IPS DF 6.9 (cell line): ENCODE measurements at regions not wholly inside any gene's neighbourhood (a gene's known extent, or its start where the extent isn't known, plus 50 kb on each side); places are given as distances from the start of the nearest gene placed in this dataset.
"Not testable (repeated sequence)": the region's sequence is repeated elsewhere in the genome, so short reads cannot be mapped to it uniquely, and the experiment has no call there.

Source experiments
- DNase-seq: peaks from one replicate; pipeline ENCODE4 v3.0.0-alpha.2; 2013; ENCODE audit warnings: low read depth, low spot score
- H3K27ac ChIP-seq: one replicate; pipeline ENCODE4 v1.5.1; 2013; ENCODE audit warnings: low read length, control low read depth
- H3K27me3 ChIP-seq: 2 replicates; pipeline ENCODE4 v1.6.1; 2013; ENCODE audit warnings: mild to moderate bottlenecking, low read length; ENCODE audit not compliant: control insufficient read depth, insufficient read depth
- H3K36me3 ChIP-seq: 2 replicates; pipeline ENCODE4 v1.6.1; 2013; ENCODE audit warnings: low read length; ENCODE audit not compliant: control insufficient read depth, insufficient read depth
- H3K4me1 ChIP-seq: 2 replicates; pipeline ENCODE4 v1.6.1; 2013; ENCODE audit warnings: low read length; ENCODE audit not compliant: control insufficient read depth, insufficient read depth
- H3K4me3 ChIP-seq: 2 replicates; pipeline ENCODE4 v1.5.1; 2013; ENCODE audit warnings: mild to moderate bottlenecking, low read length
- H3K9me3 ChIP-seq: 2 replicates; pipeline ENCODE4 v1.6.1; 2013; ENCODE audit warnings: low read length, inconsistent platforms; ENCODE audit not compliant: control insufficient read depth, insufficient read depth
- WGBS: extraction: QIAGEN DNeasy Blood & Tissue Kit; methylation state at CpG from one replicate; pipeline ENCODE4 v1.1.7; 2013; ENCODE audit warnings: mixed read lengths, missing lambda C conversion rate; ENCODE audit not compliant: insufficient read length, insufficient coverage; 5-methylcytosine and 5-hydroxymethylcytosine counted together

GRCh38 chr20:56781987-56782560 lies 153.0 kb downstream of the TFAP2C start:
- not testable (repeated sequence) for H3K36me3 ChIP-seq, H3K27me3 ChIP-seq, H3K9me3 ChIP-seq, DNase-seq, H3K4me3 ChIP-seq, H3K4me1 ChIP-seq, H3K27ac ChIP-seq
- no CpG with 5 or more reads among the region's 2 CpGs for WGBS

GRCh38 chr20:56782814-56783213 lies 153.7 kb downstream of the TFAP2C start:
- H3K4me3 ChIP-seq, H3K9me3 ChIP-seq, H3K27me3 ChIP-seq, H3K36me3 ChIP-seq, DNase-seq, H3K4me1 ChIP-seq, H3K27ac ChIP-seq: not testable (repeated sequence)
- WGBS = no CpG with 5 or more reads among the region's 11 CpGs

DNA sequence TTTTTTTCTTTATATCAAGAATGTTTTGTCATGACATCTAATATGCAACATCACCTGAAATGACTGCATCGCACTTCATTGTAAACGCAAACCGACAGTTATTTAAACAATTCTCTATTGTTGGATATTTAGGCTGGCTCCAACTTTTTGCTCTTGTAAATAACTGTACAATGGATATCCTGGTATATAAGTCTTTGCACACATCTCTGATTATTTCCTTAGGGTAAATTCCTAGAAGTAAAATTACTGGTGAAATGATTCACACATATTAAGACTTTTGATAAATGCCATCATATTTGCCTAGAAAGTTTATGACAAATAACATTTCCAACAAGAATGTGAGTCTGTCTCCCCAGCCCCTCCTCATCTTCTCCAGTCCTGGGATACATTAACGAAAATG lies 154.7 kb downstream of the TFAP2C start:
- WGBS = no CpG with 5 or more reads among the region's 4 CpGs
- H3K36me3 ChIP-seq = no peaks in the 10 kb centered on the region
- no peaks in the 10 kb centered on the region for H3K9me3 ChIP-seq
- 0 out of 2 replicates have a peak, but pooled peaks cover 1% of the 10 kb centered on the region for H3K4me1 ChIP-seq
- no peak for DNase-seq
- no peak overlapping the region for H3K4me3 ChIP-seq
- H3K27me3 ChIP-seq = no peaks in the 10 kb centered on the region
- no peak overlapping the region for H3K27ac ChIP-seq

- no peak overlapping the region for H3K4me3 ChIP-seq
- no peaks in the 10 kb centered on the region for H3K36me3 ChIP-seq
- DNase-seq = no peak
- H3K27ac ChIP-seq = no peak overlapping the region
- WGBS = no CpG with 5 or more reads among the region's 5 CpGs
- no peaks in the 10 kb centered on the region for H3K9me3 ChIP-seq
- H3K27me3 ChIP-seq = no peaks in the 10 kb centered on the region
- 0 out of 2 replicates have a peak, but pooled peaks cover 1% of the 10 kb centered on the region for H3K4me1 ChIP-seq
Observed at GRCh38 chr20:56786503-56786902, 157.4 kb downstream of the TFAP2C start.

DNA sequence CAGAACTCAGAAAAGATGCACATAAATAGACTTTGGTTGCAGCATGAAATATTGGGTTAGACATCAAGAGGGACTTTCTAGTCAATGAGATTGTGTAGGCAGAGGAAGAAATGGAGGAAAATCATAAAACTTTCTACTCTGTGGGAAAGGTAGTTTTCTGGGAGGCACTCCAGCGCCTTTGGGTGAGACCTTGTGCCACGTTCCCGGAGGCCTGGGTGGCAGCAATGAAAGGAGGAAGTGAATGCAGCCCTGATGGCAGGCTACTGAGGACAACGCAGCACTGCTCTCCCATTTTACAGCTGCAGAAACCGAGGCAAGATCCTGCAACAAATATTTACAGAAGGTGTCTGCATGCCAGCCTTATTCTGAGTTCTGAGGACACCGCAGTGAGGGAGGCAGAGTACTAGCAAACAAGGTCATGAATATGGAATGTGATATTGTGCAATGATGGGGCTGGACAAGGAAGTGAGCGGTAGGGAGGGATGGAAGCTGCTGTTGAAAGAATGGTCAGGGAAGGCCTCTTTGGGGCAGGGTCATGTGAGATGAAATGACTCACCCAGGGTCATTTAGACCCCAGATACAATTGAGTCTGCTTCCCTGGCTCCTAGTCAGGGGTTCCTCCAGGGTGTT lies 159.1 kb downstream of the TFAP2C start:
- Histone ChIP-seq H3K27ac (no peak overlapping the region), H3K27me3 (no peaks in the 10 kb centered on the region), H3K4me1 (no peaks in the 10 kb centered on the region), H3K4me3 (no peak overlapping the region), H3K9me3 (no peaks in the 10 kb centered on the region), H3K36me3 (no peaks in the 10 kb centered on the region)
- no peak for DNase-seq
- no CpG with 5 or more reads among the region's 7 CpGs for WGBS

DNA sequence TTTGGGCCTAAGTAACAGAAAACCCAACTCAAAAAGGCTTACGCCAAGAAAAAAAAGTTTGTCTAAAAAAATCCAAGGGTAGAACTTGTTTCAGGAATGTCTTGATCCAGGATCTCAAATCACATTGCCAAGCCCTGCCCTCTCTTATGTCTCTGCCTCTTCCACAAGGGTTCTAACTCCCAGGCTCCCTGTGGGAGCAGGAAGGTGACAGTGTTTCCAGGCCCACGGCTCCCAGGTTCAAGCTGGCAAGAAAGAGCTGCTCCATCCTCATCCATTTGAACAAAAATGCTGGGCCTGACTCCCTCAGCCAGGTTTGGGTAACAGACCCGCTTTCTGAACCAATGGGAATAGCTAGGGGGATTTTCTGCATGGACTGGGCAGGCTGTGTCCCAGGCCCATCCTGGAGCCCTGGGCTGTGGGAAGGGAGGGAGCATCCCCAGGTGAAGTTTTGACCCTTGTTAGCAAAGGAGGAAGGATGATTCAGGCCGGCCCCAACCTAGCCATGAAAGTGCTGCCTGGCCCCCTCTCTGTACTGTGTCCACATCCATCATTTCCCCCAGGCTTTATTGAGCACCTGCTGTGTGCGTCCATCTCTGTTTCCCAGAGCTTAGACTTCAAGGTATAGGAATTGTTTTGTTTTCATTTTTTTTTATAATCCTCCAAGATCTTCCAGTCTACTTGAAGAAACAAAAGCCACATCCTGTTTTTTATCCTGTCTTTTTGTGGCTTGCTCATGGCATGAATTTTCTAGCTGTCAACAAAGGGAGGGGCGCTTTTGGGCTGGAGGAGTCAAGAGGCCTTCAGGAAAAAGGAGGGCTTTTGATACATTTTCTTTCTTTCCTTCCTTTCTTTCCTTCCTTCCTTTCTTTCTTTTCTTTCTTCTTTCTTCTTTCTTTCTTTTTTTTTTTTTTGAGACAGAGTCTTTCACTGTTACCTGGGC lies 159.8 kb downstream of the TFAP2C start:
- no peaks in the 10 kb centered on the region for H3K9me3 ChIP-seq
- no peak overlapping the region for H3K27ac ChIP-seq
- no peaks in the 10 kb centered on the region for H3K27me3 ChIP-seq
- DNase-seq = no peak
- H3K4me1 ChIP-seq = no peaks in the 10 kb centered on the region
- whole genome bisulfite sequencing = no CpG with 5 or more reads among the region's 6 CpGs
- H3K36me3 ChIP-seq = no peaks in the 10 kb centered on the region
- no peak overlapping the region for H3K4me3 ChIP-seq

- H3K27me3 ChIP-seq = no peaks in the 10 kb centered on the region; the same call in 1 of the 2 replicates
- WGBS = no CpG with 5 or more reads among the region's 7 CpGs
- no peak for DNase-seq
Observed at GRCh38 chr20:56793916-56794315, 164.8 kb downstream of the TFAP2C start.

GRCh38 chr20:56795492-56795891 lies 166.4 kb downstream of the TFAP2C start:
- no peaks in the 10 kb centered on the region for H3K9me3 ChIP-seq
- H3K4me1 ChIP-seq = no peaks in the 10 kb centered on the region
- DNase-seq = no peak
- no peak overlapping the region; the same call in 1 of the 2 replicates for H3K4me3 ChIP-seq
- H3K27me3 ChIP-seq = no peaks in the 10 kb centered on the region; the same call in 1 of the 2 replicates
- no peaks in the 10 kb centered on the region for H3K36me3 ChIP-seq
- no CpG with 5 or more reads among the region's 2 CpGs for WGBS
- H3K27ac ChIP-seq = no peak overlapping the region

More at GRCh38 chr20:56793916-56794315, 164.8 kb downstream of the TFAP2C start:
- no peaks in the 10 kb centered on the region for H3K36me3 ChIP-seq
- no peaks in the 10 kb centered on the region for H3K9me3 ChIP-seq
- H3K4me3 ChIP-seq = no peak overlapping the region
- H3K27ac ChIP-seq = no peak overlapping the region
- no peaks in the 10 kb centered on the region for H3K4me1 ChIP-seq

DNA sequence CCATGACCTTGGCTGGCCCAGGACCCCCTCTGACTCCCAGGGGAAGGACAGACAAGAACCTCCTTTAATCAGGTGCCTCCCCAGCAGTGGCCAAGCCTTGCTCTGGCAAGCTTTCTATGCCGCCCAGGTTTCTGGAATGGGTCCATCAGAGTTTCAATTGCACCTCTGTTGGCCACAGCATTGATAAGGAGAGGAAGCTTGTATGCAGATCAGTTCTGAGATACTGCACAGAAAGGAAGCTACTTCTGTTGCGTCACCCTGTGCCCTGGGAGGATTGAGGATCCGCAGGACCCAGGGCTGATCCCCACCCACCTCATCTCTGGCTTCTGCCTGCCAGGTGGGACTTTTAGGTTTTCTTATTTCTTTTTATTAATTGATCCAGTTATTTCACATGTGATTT lies 167.2 kb downstream of the TFAP2C start:
- Histone ChIP-seq H3K27me3 (no peaks in the 10 kb centered on the region; the same call in 1 of the 2 replicates), H3K9me3 (no peaks in the 10 kb centered on the region), H3K4me3 (no peak overlapping the region), H3K27ac (no peak overlapping the region), H3K4me1 (no peaks in the 10 kb centered on the region), H3K36me3 (no peaks in the 10 kb centered on the region)
- WGBS = no CpG with 5 or more reads among the region's 3 CpGs
- DNase-seq = no peak

DNA sequence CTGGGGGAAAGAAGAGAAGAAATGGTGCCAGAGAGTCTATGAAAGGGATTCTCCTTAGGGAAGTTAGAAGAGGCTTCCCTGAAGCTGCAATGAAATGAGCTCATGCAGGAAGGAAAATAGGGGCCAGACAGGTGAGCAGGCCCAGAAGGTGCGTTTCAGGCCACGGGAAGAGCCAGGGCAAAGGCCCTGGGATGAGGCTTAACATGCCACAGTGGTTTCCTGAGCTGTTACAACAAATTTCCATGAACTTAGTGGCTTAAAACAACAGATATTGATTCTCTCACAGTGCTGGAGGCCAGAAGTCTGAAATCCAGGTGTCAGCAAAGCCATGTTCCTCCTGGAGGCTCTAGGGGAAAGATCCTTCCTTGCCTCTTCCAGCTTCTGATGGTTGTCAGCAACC lies 167.9 kb downstream of the TFAP2C start:
- Histone ChIP-seq H3K9me3 (no peaks in the 10 kb centered on the region), H3K4me3 (no peak overlapping the region), H3K27ac (no peak overlapping the region), H3K27me3 (no peaks in the 10 kb centered on the region; the same call in 1 of the 2 replicates), H3K36me3 (no peaks in the 10 kb centered on the region), H3K4me1 (no peaks in the 10 kb centered on the region)
- WGBS = no CpG with 5 or more reads among the region's 2 CpGs
- no peak for DNase-seq
